NOMO-1 treated with dmso at 0.1 percent for 144 hours (cell line): ENCODE measurements at regions not wholly inside any gene's neighbourhood (a gene's known extent, or its start where the extent isn't known, plus 50 kb on each side); places are given as distances from the start of the nearest gene placed in this dataset.

Source experiments
- DNase-seq: peaks from one replicate; lab custom pipeline; 2025; ENCODE audit not compliant: unreplicated experiment; lab: John Stamatoyannopoulos, UW

DNA sequence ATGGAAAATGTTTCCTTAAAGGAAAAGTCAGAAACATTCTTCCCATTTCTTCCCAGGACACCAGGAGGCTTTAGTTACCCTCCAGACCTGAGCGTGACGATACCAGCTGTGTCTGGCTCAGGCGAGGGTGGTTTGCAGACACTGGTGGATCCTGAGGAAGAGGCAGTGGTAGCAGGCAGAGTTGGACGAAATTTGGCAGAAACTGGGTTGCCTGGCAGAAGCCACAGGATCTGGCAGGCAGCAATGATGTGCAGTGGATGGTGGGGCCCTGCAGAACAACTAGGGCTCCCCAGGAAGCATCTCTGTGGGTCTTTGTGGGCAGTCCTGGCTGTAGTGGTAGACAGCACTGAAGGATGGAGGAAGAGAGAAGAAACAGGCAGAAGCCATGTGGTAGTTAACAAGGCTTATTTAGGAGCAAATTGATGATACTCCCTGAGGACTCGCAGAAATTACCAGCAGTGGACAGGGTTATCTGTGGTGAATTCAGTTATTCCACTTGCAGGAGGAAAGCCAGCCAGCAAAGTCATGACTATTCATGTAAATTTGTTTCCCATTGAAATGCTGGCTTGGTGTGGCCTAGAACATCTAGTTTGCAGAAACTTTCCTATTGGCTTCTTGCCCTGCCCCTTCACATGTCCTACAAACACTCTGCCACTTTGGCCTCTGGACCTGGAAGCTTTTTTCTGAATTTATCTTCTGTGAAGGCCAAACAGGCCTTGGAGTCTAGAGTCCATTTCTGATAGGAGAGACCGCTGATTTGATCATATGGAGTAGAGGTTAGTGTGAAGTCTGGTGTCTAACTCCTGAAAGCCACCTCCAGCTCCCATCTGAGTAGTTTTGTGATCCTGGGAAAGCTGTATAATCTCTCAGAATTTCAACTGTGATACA lies 212.0 kb downstream of the DMRT2 start:
- no peak for DNase-seq

DNA sequence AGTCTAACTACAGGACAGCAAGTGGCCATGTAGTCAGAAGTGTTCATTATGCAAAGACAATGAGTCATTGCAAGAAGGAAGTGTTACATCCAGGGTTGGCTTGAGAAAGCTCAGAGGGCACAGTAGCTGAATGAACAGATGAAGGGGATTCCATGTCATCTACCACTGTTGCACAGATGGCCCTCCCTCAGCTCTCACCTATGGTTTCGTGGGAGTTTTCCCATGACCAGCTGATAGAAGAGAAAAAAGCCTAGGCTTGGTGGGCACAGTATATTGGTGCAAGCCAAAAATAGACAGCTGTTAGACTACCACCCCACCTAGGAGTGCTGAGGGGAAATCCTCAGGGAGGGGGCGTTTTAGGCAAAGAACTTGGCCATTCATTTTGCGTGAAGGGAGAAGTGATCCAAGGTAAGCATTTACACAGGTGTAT lies 217.0 kb downstream of the DMRT2 start:
- DNase-seq = no peak

DNA sequence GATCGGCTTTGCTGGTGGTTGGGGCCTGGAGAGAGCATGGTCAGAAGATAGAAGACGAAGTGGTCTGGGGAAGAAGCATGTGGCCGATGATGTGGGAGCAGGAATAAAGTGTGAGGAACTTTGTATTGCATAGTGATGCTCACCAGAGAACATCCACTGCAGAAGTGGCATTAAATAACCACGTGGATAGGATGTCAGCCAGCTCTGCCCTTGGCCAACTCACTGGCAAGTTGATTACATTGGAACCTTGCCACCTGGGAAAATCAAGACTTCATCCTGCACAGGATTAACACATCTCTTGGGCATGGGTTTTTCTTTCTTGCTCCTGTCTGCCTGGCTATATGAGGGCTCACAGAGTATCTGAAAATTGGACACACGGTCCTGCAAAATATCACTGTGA lies 217.4 kb downstream of the DMRT2 start:
- DNase-seq = no peak

DNA sequence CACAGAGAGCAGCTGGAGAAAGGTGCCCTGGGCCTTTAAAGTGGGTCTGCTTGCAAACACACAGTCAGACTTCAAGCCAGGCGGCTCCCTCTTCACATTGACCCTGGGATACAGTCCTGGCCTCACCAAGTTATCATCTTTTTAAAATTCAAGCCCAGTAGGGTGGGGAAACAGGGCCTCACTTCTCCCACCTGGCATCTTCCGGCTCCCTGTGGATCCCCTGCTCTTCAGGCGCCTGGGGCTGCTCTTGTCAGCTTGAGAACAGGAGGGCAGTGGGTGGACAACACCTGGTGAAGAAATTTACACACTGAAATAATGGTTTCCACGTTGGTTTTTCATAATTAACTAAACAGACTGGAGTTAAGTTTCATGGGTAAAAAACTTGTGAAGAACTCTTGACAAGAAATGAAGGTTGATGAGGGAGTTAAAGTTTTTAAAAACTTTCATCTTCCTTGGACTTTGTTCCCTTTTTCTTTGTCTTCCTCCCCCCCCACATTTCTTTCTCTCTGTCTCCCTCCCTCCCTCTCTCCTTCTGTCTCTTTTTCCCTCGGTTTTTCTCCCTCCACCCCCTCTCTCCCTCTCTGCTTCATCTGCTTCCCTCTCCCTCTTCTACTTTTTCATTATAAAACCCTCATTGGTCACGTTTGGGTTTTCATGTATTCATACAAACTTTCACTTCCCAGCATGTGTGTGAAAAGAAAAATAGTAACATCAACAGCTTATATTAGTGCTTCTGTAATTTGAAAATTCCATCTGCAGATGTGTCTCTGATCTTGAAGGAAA lies 219.6 kb downstream of the DMRT2 start:
- DNase-seq = no peak

DNA sequence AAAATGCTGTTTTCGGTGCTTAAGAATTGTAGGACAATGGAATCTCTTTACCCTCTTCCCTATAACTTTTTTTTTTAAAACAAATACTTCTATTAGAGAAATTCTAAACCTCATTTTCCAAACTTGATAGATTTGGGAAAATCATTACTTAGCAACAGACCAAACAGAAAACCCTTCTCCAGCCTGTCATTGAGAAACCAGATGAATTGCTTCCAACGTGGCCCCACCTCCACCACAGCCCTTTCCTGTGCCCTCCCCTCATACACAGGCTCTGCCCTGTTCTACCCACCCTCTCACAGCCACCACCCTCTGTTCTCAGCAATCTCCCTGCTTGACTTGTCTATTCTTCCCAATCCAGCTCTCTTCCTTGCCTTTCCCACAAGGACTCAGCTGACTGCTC lies 221.2 kb downstream of the DMRT2 start:
- no peak for DNase-seq

DNA sequence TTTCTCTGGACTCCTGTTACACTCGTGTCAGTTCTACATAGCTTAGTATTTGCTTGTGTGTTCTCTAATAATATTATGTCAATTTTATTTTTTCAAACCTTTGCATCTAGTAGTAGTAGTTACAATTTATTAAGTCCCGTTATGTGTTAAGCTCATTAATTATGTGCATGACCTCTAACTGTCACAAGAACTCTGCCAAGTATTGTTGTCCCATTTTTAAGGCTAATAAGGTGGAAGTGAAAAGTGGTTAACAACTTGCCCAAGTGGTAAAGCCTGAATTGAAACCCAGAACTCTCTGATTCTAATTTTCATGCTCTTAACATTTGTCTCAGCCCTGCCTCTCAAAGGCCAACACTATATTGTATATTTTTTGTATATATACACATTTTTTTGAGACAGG lies 221.6 kb downstream of the DMRT2 start:
- DNase-seq = no peak

DNA sequence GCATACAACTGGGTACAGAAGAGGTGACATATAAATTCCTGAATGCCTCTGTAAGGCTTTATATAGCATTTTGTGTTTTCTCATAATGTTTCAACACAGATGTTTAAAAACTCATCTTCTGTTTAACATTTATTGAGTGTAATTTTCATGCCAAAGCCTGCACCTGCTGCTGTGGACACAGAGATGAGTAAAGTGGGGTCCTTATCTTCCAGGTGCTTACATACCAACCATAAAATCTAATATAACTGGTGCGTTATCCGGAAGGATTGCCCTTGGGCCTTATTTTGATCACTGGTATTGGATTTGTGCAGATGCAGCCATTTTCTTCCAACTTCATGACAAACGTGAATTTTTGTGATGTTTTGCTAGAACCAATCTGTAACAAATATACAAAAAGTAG lies 222.3 kb downstream of the DMRT2 start:
- DNase-seq = no peak

DNA sequence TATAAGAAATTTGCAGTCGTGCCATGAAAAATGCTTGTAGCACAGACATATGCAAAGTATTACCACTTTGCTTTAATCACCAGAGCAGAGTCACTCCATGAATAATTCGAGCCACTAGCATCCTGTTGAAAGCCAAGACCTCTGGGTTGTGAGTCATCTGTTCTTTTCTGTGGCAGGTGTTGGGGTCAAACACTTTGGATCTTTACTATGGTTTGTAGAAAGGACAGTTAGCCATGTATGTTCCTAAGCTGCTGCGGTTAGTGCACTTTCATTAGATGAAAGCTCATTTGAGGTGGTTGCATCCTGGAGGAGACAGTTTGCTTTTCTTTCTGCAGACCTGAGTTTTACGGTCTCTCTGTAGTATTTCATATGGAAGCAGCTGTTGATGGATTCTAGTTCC lies 223.7 kb downstream of the DMRT2 start:
- no peak for DNase-seq

DNA sequence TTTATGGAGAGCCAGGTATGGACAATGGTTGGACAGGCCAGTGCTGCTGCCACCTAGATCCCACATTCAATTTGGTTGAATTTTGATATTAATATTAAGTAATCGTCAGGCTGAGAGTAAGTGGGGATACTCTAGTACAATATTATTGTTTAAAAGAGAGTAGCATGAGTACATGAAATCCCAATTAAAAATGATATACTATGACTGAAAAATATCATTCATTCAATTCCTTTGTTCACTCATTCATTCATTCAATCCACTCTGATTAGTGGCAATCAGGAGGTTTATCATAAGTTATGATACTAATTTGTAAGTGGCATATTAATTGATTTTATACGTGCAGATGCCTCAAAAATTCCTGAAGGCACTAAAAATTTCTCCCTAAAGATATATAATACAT lies 224.2 kb downstream of the DMRT2 start:
- no peak for DNase-seq

DNA sequence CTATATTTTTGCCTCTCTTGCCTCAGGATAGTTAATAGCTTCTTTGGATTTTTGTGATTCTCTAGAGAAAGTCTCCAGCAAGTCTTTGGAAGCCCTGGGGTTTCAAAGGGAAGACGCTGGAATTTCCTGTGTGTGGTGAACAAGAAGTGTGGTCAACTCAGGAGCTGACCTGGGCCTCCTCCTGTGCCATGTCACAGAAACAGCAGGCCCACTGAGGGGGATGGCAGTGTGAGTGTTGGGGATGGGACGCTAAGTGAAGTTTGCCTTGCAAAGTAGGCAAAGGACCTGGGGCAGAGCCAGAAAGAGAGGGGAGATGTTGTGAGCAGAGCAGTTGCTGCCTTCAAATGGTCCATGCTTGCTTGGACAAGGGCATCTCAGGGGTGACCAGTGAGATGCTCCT lies 226.3 kb downstream of the DMRT2 start:
- DNase-seq = no peak

DNA sequence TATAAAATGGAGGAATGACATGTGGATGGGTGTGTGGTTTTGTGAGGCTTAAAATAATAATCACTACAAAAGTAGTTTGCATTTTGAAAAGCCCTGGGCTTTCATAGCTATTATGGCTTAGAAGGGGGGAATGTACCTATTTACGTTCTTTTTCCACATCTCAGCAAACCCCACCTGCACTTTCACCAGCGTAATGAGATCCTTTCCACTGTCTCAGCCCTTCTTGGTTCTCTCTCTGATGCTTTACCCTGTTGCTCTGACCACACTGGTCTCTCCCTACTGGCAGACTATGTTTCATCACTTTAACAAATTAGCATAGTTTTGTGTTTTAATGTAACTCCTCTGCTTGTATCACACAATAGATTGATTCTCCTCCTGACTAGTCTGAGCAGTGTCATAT lies 234.6 kb downstream of the DMRT2 start:
- DNase-seq = no peak

DNA sequence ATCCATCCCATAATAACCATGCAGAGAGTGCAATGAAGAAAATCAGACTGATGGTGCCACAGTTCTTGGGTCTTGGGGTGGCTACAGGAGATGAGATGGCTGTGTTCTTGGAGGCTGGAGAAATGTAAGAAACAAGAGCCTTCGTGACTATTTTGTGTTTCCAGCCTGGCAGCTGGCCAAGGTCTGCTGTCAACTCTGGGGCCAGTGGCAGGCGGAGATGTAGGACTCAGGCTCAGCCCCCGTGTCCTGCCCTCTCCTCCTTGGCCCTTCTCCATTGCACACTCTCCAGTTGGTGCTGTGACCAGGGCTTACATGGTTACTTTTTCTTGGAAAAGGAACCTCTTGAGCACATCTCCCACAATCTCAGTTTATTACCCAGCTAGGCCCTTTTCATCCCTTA lies 235.4 kb downstream of the DMRT2 start:
- no peak for DNase-seq

DNA sequence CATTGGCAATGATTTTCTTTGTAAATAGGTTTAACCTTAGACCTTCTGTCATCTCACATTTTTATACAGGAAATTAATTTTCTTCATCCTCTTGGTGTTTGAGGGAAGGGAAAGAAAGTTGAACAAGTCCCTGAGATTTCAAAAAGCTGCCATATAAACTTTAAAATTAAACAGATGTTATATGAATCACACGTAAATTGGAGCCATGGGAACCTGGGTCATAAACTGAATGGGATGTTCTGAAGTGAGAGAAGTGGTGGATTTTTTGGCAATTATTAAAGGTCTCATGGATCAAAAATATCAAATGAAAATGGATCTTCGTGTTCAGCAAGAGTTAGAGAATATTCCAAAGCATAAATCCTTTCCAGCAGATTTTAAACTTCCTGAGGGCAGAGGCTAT lies 242.2 kb downstream of the DMRT2 start:
- no peak for DNase-seq

DNA sequence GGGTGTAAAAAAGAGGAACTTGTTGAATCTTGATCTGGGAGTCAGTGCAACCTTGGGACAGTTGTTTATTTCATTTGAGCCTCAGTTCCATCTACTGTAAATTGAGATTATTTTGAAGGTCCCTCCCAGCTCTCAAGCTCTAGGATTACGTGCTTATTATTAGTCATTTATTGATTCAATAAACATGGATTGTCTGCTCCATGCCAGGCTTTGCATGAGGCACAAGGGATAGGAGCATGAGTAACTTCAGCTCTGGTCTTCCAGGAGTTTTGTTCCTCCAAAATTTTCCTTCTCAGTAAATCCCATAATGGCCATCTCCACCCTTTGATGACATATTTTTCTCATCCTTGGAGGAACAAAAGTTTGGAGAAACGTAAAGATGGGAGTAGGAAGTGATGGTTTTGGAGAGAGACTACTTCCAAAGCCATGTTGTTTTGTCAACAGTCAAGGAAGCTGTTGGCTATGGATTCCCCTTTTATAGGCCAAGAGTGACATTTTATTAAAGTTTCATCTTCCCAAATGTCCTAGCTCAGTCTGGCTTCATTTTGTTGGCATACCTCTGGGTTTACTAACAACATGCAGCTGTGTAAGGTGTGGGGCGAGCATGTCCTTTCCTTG lies 244.6 kb downstream of the DMRT2 start:
- no peak for DNase-seq

DNA sequence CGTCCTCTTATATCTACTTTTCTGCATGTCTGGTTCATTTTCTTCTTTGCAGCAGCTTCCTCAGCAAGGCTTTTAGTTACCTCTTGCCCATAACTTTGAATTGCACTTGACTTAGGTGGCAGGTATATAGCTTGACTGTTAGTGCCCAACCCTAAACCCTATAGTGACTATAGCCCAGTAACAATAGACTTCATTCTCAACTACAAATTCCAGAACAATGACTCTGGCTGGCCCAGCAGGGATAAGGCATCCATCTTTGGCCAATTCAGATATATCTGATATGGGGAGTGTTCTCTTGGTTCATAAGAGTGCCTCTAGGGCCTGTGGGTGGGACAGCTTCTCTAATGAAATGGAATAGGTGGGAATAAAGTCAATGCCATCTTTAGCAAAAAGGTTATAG lies 246.2 kb downstream of the DMRT2 start:
- DNase-seq = no peak

DNA sequence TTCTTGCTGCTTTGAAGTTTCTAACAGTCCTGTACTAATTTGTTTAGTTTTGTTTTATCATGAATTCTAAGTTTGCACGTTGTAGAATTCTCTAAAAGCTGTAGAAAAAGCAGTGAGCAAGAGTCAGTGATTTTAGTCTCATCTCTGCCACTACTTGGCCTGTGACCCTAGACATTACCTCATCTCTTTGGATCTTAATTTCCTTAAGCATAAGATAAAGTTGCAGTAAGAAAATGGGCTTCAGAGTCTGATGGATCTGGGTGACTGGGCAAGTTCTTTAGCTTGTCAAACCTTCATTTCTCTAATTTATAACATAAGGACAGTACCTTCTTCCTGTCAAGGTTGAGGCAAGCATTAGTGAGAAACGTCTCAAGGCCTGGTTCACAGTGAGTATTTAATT lies 247.9 kb downstream of the DMRT2 start:
- DNase-seq = no peak

DNA sequence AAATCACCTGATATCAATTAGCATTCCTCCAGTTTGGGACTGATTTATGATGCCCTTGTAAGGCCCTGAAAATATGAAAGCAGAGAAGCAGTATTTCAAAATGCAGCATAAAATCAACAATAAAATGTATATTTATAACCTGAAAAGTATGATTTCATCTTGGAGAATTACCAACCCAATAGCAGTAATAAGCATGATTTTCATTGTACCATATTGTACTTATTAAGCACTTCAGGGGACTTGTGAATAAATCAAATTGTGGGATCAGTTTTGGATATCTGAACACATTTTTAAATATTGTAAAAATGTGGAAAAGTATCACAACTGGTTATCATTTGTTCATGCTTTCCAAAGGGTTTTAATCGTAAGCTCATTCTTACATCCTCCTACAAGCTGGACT lies 250.8 kb downstream of the DMRT2 start:
- DNase-seq = no peak

DNA sequence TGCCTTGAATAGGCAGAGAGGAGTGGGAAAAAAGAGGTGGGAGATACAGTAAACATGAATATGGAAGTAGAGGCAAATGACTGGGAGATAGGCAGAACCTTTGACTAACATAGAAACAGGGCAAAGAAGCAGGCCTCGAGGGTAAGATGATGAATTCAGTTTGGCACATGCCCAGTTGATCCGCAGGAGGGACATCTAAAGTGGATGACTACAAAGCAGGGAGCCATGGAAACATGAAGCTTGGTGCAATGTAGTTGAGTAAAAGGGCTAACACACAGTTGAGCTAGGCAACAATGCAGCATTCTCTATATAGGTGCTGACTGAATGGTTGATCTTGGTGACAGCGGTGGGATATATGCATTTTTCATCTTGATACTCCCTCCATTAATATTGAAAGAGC lies 253.8 kb downstream of the DMRT2 start:
- DNase-seq = no peak

DNA sequence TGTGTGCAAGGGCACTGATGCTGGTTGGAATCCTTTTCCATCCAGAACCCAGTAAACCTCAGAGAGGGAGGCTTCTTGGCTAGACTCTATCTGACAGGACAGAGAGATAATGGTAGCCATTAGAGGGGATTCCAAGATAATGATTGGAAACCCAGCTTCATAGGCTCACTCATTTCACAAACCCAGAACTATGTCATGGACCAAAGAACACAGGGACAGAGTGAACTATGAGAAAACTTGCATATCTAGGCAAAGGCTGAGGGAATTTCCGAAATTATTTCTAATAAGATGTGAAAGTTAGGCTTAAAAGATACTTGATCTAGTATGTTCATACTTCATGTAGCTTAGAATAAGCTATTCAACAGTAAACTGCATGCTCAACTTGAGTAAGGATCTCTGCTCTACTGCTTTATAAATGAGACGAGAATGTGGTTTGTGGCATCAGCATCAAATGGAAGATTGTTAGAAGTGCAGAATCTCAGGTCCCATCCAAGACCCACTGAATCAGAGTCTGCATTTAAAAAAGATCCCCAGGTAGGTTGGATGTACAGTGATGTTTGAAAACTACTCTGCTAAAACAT lies 261.4 kb downstream of the DMRT2 start:
- DNase-seq = no peak

DNA sequence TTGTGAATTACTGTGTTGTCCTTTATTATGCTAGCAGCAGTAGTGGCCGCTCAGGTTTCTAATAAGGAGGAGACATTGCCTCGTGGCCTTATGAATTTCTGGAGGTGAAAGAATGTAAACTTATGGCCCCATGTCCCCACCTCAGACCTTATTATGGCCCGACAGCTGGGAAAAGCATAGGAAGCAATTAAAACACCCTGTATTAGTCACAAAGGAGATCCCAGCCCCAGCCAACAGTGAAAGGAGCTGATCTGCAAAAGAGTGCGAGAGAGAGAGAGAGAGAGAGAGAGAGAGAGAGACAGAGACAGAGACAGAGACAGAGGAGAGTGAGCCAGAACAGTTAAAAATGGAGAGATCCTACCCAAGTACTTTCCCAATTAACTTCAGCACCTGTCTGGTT lies 269.3 kb downstream of the DMRT2 start:
- no peak for DNase-seq

DNA sequence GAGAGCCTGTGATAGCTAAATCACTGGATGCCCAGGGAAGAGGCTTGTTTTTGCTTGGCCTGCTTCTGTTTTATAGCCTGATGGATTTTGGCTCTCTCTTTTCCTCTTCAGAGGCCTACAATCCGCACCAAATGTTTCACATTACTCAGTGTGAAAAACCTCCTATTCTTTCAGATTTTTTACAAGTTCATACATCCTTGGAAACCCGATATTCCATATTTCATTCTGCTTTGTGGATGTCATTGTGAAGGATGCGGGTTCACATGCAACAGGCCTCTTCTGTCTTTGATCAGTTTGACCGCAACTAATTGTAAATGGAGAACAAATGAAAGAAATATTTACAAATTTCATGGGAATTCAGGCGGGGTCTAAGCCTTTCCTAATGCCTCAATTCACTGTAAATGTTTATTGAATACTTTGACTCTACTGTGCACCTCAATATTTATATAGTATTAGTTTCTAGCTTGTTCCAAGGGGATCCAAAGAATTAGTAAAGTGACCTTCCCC lies 269.9 kb downstream of the DMRT2 start:
- no peak for DNase-seq
